Left ventricle myocardium inferior (tissue), 1 donor: ENCODE measurements at regions not wholly inside any gene's neighbourhood (a gene's known extent, or its start where the extent isn't known, plus 50 kb on each side); places are given as distances from the start of the nearest gene placed in this dataset.

ENCODE experiments used
- DNase-seq: peaks from one replicate; pipeline ENCODE4 v3.0.0-alpha.2; 2020
- H3K27ac ChIP-seq: fragments of 200-600 bp; replicated peaks from 2 replicates; pipeline ENCODE4 v1.8.0; 2021
- H3K27me3 ChIP-seq: fragments of 200-600 bp; 2 replicates; pipeline ENCODE4 v1.8.0; 2021; ENCODE audit warnings: low read depth
- H3K36me3 ChIP-seq: fragments of 200-600 bp; 2 replicates; pipeline ENCODE4 v1.8.0; 2021
- H3K4me1 ChIP-seq: fragments of 200-600 bp; 2 replicates; pipeline ENCODE4 v1.8.0; 2021
- H3K4me3 ChIP-seq: fragments of 200-600 bp; 2 replicates; pipeline ENCODE4 v1.8.0; 2021; ENCODE audit warnings: mild to moderate bottlenecking, moderate library complexity
- H3K9me3 ChIP-seq: fragments of 200-600 bp; replicated peaks from 2 replicates; pipeline ENCODE4 v1.8.0; 2021
- intact Hi-C: fragments of 100-400 bp; cut with micrococcal nuclease; formaldehyde crosslinking; loops from one replicate; pipeline ENCODE4 v1.11.0; 2022
- TF ChIP-seq, protein P1 (sequence below): fragments of 200-600 bp; IDR thresholded peaks from 2 replicates; pipeline ENCODE4 v1.8.0; 2021; ENCODE audit warnings: antibody characterized with exemption, mild to moderate bottlenecking, borderline replicate concordance
- donor health status: DM: no; HTN: yes; CAD: no; lungs with severe emphysema.

DNA sequence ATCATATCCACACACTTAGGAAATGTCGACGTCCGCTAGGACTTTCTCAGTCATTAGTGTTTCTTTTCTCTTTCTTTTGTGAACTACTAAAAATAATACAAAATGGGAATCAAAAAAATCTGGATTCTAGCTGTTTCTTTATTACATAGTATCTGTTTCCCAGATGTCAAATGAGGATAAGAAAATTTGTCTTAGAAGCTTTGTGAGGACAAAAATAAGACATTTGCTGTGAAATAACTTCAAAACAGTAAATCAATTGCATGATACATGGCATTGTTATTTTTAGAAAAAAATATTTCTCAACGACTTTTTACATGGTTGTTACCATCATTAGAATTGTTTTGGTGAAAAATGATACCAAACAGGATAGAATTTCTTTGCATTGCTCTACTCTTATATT, 71.4 kb upstream of the IFNG-AS1 start:
- no peak for DNase-seq
- Histone ChIP-seq H3K27me3 (no peaks in the 10 kb centered on the region), H3K4me1 (no peaks in the 10 kb centered on the region), H3K27ac (no peak overlapping the region), H3K9me3 (no peaks in the 10 kb centered on the region), H3K4me3 (no peak overlapping the region), H3K36me3 (no peaks in the 10 kb centered on the region)
- intact Hi-C loops, result no loop called here
- TF ChIP-seq, protein P1, sequence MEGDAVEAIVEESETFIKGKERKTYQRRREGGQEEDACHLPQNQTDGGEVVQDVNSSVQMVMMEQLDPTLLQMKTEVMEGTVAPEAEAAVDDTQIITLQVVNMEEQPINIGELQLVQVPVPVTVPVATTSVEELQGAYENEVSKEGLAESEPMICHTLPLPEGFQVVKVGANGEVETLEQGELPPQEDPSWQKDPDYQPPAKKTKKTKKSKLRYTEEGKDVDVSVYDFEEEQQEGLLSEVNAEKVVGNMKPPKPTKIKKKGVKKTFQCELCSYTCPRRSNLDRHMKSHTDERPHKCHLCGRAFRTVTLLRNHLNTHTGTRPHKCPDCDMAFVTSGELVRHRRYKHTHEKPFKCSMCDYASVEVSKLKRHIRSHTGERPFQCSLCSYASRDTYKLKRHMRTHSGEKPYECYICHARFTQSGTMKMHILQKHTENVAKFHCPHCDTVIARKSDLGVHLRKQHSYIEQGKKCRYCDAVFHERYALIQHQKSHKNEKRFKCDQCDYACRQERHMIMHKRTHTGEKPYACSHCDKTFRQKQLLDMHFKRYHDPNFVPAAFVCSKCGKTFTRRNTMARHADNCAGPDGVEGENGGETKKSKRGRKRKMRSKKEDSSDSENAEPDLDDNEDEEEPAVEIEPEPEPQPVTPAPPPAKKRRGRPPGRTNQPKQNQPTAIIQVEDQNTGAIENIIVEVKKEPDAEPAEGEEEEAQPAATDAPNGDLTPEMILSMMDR, result no peak

DNA sequence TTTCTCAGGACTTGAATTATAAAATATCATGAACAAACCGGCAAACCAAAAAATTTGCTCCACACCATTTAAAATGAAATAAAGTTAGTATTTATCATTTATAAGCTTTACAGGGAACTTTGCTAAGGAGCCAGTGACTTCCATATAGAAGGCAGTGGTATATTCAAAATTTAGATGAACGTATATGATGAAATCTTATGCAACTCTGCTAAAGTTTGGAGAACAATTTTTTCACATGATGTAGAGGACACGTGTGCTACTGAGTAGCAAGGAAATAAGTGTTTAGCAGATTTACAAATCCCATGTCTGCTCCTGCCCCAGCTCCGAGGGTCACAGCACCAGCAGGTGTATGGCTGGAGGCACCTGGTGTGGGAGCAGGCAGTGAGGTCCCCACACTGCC, 70.8 kb upstream of the IFNG-AS1 start:
- Histone ChIP-seq H3K4me1 (no peaks in the 10 kb centered on the region), H3K27ac (no peak overlapping the region), H3K9me3 (no peaks in the 10 kb centered on the region), H3K27me3 (no peaks in the 10 kb centered on the region), H3K4me3 (no peak overlapping the region), H3K36me3 (no peaks in the 10 kb centered on the region)
- TF ChIP-seq, protein P1, result no peak
- intact Hi-C loops, result no loop called here
- no peak for DNase-seq

DNA sequence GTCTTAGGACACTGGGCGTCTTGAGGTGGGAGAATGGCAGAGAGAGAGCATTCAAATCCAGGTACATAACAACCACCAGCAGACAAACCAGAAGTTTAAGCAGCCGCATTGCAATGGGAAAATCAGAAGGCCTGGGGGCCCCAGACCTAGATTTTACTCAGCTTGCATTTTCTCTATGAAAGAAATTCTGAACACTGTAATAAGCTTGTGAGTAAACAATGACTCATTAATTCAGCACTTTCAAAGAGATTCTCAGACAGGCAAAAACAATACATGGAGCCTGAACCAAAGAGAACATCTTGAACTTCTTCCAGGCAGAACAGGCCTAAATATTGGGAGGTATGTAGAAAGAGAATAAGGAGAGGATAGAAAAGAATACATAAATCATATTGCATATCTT, 69.8 kb upstream of the IFNG-AS1 start:
- Histone ChIP-seq H3K9me3 (no peaks in the 10 kb centered on the region), H3K27ac (no peak overlapping the region), H3K4me1 (no peaks in the 10 kb centered on the region), H3K36me3 (no peaks in the 10 kb centered on the region), H3K4me3 (no peak overlapping the region), H3K27me3 (no peaks in the 10 kb centered on the region)
- intact Hi-C loops, result no loop called here
- TF ChIP-seq, protein P1, result no peak
- DNase-seq, result no peak

DNA sequence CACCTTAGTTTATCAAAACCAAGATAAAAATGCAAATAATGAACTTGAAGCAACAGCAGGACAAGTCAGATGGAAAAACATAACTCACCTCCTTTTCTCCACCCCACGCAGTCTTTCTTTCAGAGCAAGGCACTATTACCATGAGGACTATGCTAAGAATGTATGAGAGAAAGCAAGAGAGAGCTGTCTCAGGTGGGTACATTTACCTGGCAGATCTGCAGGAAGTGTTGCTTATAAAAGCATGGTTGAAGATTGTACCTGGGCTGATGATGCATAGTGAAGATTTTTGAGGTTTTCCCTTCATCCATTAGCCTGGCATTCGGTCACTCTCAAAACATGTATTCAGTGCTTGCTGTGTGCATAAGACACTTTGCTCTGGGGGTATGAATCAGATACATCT, 68.8 kb upstream of the IFNG-AS1 start:
- Histone ChIP-seq H3K4me1 (no peaks in the 10 kb centered on the region), H3K27ac (no peak overlapping the region), H3K4me3 (no peak overlapping the region), H3K36me3 (no peaks in the 10 kb centered on the region), H3K9me3 (no peaks in the 10 kb centered on the region), H3K27me3 (no peaks in the 10 kb centered on the region)
- TF ChIP-seq, protein P1, result no peak
- intact Hi-C loops, result no loop called here
- DNase-seq, result no peak

DNA sequence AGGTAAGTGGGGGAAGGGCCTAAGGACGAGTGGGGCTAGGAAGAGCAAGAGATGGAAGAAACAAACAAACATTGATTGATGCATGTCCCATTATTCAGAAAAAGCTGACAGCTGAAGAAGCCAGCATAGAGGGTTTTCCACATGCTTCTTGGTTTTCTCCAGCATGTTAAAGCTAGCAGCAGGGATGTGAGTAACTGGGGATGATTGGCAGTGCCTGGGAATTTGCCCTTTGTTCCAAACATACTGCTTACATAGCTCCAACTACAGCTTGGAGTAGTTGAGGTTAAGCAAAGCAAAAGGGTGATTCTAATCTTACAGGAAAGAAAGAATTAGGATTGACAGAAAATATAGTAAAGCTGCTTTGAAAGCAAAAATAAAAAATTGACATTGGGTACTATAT, 68.0 kb upstream of the IFNG-AS1 start:
- H3K9me3 ChIP-seq, result no peaks in the 10 kb centered on the region
- no peak overlapping the region for H3K27ac ChIP-seq
- no peak for DNase-seq
- intact Hi-C loops, result no loop called here
- H3K36me3 ChIP-seq, result no peaks in the 10 kb centered on the region
- H3K4me1 ChIP-seq, result peaks cover 6% of the 10 kb centered on the region
- H3K4me3 ChIP-seq, result no peak overlapping the region
- TF ChIP-seq, protein P1, result no peak
- no peaks in the 10 kb centered on the region for H3K27me3 ChIP-seq

DNA sequence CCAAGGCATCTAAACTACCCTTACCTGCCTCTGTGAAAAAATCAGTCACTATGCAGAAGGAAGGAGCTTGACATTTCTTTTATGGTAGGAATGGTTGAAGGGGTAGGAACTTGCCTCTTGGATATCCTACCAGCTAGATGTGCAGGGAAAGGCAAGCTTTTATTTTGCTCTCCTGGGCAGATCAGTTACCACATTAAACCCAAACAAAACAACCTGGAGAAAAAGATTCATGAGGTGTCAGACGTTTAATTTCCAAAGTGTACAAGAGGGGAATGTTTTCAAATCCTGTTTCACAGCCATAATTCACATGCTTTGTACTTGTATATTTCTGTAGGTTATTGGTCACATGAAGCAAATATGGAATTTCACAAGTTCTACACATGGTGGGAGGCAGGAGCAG, 67.0 kb upstream of the IFNG-AS1 start:
- TF ChIP-seq, protein P1, result no peak
- no peak overlapping the region for H3K4me3 ChIP-seq
- intact Hi-C loops, result no loop called here
- no peaks in the 10 kb centered on the region for H3K27me3 ChIP-seq
- peaks cover 10% of the 10 kb centered on the region for H3K4me1 ChIP-seq
- no peak overlapping the region for H3K27ac ChIP-seq
- no peaks in the 10 kb centered on the region for H3K36me3 ChIP-seq
- no peaks in the 10 kb centered on the region for H3K9me3 ChIP-seq
- no peak for DNase-seq
